AG09309 (cell line): ENCODE measurements at regions not wholly inside any gene's neighbourhood (a gene's known extent, or its start where the extent isn't known, plus 50 kb on each side); places are given as distances from the start of the nearest gene placed in this dataset.

Experiments
- DNase-seq: peaks from one replicate; pipeline ENCODE4 v3.0.0-alpha.2; 2010; ENCODE audit warnings: low read depth
- H3K4me3 ChIP-seq: 2 replicates; pipeline ENCODE4 v1.5.1; 2011; ENCODE audit warnings: mild to moderate bottlenecking, low read depth, low read length, moderate library complexity; ENCODE audit not compliant: control insufficient read depth
- TF ChIP-seq, protein P1 (sequence below): IDR thresholded peaks from 2 replicates; pipeline ENCODE4 v1.5.1; 2011; ENCODE audit warnings: mild to moderate bottlenecking, low read depth, low read length, inconsistent platforms; ENCODE audit not compliant: insufficient read depth, control insufficient read depth; ENCODE audit errors: missing control alignments

DNA sequence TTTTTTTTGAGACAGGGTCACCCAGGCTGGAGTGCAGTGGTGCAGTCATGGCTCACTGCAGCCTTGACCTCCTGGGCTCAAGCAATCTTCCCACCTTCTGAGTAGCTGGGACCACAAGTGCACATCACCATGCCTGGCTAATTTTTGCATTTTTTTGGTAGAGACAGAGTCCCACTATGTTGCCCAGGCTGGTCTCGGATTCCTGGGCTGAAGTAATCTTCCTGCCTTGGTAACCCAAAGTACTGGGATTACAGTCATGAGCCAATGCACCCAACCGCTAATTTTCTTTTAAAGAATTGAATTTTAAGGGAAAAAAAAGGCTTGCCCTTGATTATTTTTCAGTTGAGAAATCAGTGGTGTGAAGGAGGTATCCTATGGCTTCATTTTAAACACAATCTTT is 334.0 kb downstream of the SOX2 start:
- no peak for DNase-seq
- H3K4me3 ChIP-seq = no peak overlapping the region
- TF ChIP-seq, protein P1, sequence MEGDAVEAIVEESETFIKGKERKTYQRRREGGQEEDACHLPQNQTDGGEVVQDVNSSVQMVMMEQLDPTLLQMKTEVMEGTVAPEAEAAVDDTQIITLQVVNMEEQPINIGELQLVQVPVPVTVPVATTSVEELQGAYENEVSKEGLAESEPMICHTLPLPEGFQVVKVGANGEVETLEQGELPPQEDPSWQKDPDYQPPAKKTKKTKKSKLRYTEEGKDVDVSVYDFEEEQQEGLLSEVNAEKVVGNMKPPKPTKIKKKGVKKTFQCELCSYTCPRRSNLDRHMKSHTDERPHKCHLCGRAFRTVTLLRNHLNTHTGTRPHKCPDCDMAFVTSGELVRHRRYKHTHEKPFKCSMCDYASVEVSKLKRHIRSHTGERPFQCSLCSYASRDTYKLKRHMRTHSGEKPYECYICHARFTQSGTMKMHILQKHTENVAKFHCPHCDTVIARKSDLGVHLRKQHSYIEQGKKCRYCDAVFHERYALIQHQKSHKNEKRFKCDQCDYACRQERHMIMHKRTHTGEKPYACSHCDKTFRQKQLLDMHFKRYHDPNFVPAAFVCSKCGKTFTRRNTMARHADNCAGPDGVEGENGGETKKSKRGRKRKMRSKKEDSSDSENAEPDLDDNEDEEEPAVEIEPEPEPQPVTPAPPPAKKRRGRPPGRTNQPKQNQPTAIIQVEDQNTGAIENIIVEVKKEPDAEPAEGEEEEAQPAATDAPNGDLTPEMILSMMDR = no peak

DNA sequence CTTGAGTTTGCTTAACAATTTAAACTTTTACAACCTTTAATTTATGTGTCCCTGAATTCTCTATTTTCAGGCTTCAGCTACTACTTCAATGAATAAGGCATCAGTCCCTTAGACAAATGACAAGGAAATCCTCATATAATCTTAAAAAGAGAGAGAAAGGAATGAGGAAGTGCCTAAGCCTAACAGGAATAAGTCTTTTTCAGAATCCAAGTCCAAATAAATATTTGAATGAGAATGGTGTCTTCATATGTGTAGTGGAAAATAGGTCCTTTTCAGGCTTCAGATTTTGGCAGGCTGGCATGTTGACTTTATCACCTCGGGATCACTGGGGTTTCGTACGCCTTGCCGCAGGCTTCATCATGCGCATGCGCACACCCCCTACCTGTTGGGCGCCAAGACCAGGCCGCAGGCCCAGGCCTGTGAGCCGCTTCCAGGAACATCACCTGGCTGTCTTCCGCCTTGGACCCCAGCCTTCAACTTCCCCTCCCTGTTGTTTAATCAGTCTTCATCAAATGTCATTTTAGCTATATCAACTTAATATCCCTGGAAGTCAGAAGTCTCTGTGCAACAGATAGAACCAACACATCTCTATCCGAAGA is 334.5 kb downstream of the SOX2 start:
- no peak overlapping the region for H3K4me3 ChIP-seq
- DNase-seq = no peak
- TF ChIP-seq, protein P1 = no peak

DNA sequence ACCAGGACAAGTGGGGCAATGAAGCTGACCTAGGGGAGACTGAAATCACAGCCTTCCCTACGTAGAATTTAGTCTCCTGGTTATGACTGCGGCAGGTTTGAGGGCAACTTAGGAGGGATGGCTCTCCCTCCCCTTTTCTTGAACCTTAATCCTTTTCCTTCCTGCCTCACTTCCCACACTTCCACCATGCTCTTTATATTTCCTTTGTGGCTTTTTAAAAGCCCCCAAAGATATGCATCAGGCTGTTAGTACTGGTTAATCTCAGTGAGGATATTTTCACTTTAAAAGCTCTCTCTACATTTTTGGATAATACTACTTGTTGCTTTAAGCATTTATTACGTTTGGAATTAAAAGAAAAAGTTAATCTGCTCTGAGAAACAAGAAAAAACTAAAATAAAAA is 339.2 kb downstream of the SOX2 start:
- TF ChIP-seq, protein P1 = no peak
- DNase-seq = no peak
- no peak overlapping the region for H3K4me3 ChIP-seq

DNA sequence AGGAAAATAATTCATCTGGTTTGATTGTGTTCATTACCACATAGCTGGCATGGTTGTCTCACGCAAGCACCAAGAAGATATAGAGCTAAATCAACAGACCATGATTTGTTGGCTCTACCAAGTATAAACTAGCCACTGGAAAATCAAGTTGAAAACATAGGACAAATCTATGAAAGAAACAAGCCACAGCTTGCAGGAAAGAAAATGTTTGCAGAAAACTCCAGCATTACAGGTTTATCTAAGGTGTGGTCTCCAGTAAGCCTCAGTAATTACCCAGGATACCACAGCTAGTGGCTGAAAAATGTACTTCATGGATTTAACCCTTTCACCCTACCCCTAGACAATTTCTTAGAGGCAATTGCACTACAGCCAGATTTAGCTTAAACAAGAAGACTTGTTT is 340.6 kb downstream of the SOX2 start:
- DNase-seq = no peak
- H3K4me3 ChIP-seq = no peak overlapping the region
- TF ChIP-seq, protein P1 = no peak

DNA sequence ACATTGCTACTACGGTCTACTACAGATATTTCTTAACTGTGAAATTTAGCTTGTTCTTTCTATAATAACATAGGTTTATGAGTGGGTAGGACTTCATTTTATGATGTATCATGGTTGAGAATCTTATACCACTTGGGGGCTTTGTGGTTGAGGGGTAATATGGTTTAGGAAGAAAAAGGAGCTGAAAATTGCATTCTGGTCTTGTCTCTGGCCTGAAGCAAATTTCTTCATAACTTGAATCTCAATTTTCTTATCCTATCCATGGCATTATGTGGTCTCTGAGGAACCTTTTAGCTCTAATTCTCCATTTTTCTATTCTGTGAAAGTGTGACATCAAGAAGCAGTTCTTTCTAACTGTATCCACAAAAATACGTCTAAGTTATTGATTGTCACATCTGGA is 341.0 kb downstream of the SOX2 start:
- DNase-seq = no peak
- H3K4me3 ChIP-seq = no peak overlapping the region
- TF ChIP-seq, protein P1 = no peak

DNA sequence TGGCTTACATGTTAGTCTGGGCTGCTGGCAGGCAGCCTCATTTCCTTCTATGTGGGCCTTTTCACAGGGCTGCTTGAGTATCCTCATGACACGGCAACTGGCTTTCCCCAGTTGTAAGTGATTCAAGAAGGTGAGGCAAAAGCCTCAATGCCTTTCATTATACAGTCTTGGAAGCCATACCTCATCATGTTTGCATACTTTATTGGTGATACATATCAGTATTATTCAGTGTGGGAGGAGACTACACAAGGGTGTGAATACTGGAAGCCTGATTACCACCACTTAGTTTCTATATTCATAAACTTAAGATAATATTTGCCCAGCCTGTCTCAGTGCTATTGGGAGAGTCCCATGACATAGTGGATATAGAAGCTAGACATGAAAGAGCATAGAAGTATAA is 346.8 kb downstream of the SOX2 start:
- TF ChIP-seq, protein P1 = no peak
- no peak overlapping the region for H3K4me3 ChIP-seq
- no peak for DNase-seq

DNA sequence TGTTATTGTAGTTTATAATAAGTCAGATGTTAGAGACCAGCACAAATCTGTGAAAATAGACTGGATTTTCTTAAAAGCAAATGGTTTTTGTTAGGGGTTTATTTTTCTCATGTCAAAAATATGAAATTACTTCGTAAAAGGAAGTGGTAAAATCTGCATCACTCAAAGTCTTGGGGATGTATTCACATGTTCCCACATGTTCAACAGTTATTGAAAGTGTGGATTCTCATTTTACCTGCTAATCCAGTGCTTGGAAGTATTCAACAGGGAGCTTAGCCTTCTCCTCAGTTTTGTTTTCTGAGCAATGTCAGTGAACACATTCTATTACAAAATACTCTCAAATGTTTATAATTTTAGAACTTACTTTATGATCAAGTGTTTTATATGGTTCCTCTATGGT is 352.0 kb downstream of the SOX2 start:
- no peak overlapping the region for H3K4me3 ChIP-seq
- TF ChIP-seq, protein P1 = no peak
- DNase-seq = no peak
